ENCODE measurements at regions not wholly inside any gene's neighbourhood (a gene's known extent, or its start where the extent isn't known, plus 50 kb on each side); places are given as distances from the start of the nearest gene placed in this dataset.

DNA sequence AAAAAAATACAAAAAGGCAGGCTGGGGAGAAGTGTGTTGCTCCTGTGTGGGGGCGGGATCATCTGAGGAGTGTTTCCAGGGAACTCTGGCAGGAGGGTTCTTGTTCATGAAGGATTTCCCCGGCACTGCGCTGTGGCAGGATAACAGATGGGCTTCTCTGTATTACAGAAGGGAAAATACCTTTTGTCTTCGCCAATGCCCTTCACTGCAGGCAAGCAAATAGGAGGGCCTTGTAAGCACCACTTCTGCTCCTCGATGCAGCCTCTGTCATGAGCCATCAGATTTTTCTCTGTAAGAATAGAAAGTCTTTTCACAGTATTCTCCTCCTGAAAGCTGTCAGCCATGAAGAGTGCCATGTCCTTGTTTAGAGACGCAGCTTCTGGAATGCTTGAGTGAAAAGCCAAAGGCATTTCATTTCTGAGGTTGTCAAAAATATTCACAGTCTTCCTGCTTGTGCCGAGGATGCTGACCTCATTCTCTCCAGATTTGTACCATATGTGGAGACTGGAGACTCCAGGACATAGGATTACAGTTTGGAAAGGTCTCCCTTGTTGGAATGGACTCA lies 294.0 kb downstream of the YTHDC2 start:
- TF ChIP-seq, protein P1, sequence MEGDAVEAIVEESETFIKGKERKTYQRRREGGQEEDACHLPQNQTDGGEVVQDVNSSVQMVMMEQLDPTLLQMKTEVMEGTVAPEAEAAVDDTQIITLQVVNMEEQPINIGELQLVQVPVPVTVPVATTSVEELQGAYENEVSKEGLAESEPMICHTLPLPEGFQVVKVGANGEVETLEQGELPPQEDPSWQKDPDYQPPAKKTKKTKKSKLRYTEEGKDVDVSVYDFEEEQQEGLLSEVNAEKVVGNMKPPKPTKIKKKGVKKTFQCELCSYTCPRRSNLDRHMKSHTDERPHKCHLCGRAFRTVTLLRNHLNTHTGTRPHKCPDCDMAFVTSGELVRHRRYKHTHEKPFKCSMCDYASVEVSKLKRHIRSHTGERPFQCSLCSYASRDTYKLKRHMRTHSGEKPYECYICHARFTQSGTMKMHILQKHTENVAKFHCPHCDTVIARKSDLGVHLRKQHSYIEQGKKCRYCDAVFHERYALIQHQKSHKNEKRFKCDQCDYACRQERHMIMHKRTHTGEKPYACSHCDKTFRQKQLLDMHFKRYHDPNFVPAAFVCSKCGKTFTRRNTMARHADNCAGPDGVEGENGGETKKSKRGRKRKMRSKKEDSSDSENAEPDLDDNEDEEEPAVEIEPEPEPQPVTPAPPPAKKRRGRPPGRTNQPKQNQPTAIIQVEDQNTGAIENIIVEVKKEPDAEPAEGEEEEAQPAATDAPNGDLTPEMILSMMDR (IDR thresholded peaks at IDR 0.05; ENCODE audit: extremely low read depth, missing control alignments): no peak
- DNase-seq (ENCODE audit: low spot score): no peak

DNA sequence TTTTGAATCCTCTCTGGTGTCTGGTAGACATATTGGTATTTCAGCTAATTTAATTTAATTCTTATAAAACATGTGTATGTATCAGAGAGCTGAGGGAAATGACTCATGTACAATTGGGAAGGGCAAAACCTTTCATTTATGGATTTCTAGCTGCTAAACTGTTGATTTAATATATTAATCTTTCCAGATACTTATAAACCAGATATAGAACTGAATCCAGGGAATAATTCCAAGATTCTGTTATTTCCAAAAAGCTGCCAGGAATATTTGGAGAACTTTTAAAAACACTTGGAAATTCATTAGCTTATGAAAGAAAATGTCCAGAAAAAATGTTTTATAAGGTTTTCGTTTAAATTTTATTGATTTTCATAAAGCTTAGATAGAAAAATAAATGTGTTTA lies 295.5 kb downstream of the YTHDC2 start:
- TF ChIP-seq, protein P1 (IDR thresholded peaks at IDR 0.05; ENCODE audit: extremely low read depth, missing control alignments): no peak
- DNase-seq (ENCODE audit: low spot score): no peak

DNA sequence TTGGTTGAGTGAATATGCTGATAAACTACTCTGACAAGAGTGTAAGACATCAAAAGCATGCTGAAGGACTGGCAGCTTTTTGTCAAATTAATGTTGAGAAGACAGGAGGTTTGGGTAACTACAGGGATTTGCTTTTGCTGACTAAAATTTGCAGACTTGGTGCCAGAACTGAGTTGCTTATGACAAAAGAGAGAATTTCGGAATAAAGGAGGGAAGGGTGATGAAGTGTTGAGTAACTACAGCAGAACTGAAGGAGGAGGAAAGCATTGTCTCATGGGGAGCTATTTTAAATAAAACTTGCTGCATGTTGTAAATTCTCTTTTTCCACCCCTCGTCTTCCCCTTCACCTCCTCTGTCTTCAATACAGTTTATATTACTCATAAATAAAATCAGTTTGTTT lies 296.1 kb downstream of the YTHDC2 start:
- TF ChIP-seq, protein P1 (IDR thresholded peaks at IDR 0.05; ENCODE audit: extremely low read depth, missing control alignments): no peak
- DNase-seq (ENCODE audit: low spot score): no peak

DNA sequence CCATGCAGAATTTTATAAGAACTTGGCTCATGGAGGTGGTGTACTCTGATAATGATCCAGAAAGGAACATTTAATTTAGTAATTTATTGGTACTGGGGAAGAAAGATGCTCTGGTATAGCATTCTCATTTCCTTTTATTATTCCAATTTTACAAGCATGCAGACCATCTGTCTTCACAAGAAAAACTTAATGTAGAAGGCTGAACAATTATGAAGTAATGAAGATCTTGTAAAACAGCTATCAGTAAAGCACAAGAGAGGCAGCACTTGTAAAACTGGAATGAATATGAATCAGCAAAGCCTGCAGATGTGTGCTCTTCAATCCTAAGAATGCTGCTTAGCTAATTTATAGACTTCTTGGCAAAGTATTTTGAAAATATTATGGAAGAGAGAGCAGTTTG lies 300.0 kb downstream of the YTHDC2 start:
- TF ChIP-seq, protein P1 (IDR thresholded peaks at IDR 0.05; ENCODE audit: extremely low read depth, missing control alignments): no peak
- no peak for DNase-seq (ENCODE audit: low spot score)

DNA sequence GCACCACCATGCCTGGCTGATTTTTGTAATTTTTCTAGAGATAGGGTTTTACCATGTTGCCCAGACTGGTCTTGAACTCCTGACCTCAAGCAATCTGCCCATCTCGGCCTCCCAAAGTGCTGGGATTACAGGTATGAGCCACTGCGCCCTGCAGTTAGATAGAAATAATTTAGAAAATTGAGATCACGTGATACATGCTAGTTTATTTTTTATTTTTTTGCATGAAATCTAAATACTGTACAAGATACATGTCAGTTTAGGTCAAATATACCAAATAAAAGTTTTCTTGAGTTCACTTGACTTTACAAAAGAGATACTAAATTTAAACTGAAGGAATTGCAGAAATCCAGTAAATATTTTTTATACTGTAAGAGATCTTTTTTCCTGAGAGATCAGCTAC lies 304.2 kb downstream of the YTHDC2 start:
- TF ChIP-seq, protein P1 (IDR thresholded peaks at IDR 0.05; ENCODE audit: extremely low read depth, missing control alignments): no peak

DNA sequence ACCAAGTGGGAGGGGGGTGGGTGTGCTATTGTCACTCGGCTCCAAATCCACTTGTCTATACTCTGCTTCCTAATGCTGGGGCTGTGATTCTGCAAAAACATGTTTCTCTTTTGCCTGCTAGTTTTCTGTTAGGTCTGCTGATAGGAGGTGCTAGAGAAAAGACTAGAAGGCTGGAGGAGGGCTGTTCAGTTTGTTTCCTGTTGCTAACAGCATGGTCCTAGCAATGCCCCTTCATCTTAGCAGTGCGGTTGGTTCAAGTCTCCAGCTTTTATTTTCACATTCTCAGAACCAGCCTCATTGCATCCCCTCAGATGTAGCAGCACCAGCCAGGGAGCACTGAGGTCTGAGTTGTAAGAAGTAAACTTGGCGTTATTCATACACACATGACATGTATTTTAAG lies 310.2 kb downstream of the YTHDC2 start:
- DNase-seq (ENCODE audit: low spot score): no peak
- TF ChIP-seq, protein P1 (IDR thresholded peaks at IDR 0.05; ENCODE audit: extremely low read depth, missing control alignments): no peak

More for the DNA sequence above, 304.2 kb downstream of the YTHDC2 start:
- no peak for DNase-seq (ENCODE audit: low spot score)

DNA sequence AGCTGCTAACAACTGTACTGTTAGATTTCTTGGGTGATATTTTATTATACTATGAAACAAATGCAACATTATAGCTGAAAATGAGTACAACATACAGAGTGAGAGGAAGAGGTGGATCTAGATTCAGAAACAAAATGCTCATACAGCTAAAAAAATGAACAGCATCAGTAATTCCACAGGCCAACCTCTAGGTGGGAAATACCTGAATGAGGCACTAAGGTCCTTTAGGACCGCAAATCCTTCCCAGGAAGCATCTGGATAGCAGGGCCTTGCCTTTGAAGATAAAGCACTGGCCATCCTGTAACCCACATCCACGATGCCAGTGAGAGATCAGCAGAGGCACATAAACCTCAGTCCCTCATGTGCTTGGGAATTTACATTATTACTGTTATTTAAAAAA lies 310.8 kb downstream of the YTHDC2 start:
- DNase-seq (ENCODE audit: low spot score): no peak
- TF ChIP-seq, protein P1 (IDR thresholded peaks at IDR 0.05; ENCODE audit: extremely low read depth, missing control alignments): no peak

Measured in GM20000 (cell line).